Renal pelvis (tissue), 1 donor: ENCODE measurements at regions not wholly inside any gene's neighbourhood (a gene's known extent, or its start where the extent isn't known, plus 50 kb on each side); places are given as distances from the start of the nearest gene placed in this dataset.
"Not testable (repeated sequence)": the region's sequence is repeated elsewhere in the genome, so short reads cannot be mapped to it uniquely, and the experiment has no call there.

Experiments used
- DNase-seq: peaks from one replicate; pipeline ENCODE4 v3.0.0-alpha.2; 2013

DNA sequence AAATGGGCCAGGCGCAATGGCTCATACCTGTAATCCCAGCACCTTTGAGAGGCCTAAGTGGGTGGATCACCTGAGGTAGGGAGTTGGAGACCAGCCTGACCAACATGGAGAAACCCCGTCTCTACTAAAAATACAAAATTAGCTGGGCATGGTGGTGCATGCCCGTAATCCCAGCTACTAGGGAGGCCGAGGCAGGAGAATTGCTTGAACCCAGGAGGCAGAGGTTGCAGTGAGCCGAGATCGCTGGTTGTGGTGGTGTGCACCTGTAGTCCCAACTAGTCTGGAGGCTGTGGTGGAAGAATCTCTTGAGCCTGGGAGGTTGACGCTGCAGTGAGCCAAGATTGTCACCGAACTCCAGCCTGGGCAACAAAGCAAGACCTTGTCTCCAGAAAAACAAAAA, 50.5 kb upstream of the ZNF217 start:
- DNase-seq, result not testable (repeated sequence)
